B cell (primary cell): ENCODE measurements at regions not wholly inside any gene's neighbourhood (a gene's known extent, or its start where the extent isn't known, plus 50 kb on each side); places are given as distances from the start of the nearest gene placed in this dataset.

Experiments used
- ATAC-seq: fragments of 200-7000 bp; cut with Tn5 transposase; one replicate; pipeline ENCODE4 v1.10.0; 2021; ENCODE audit warnings: low read depth, mild to moderate bottlenecking, moderate number of reproducible peaks, moderate library complexity
- CTCF ChIA-PET: fragments of 350-600 bp; sonication (Branson Sonifier 250); formaldehyde crosslinking; loops from one replicate; lab custom pipeline; 2021; ENCODE audit warnings: antibody characterized with exemption, inconsistent platforms; lab: Charles Lee
- POLR2A ChIA-PET: fragments of 350-600 bp; sonication (Branson Sonifier 250); formaldehyde crosslinking; loops from one replicate; lab custom pipeline; 2021; ENCODE audit warnings: antibody characterized with exemption; lab: Charles Lee
- DNase-seq: peaks from one replicate; pipeline ENCODE4 v3.0.0; 2013
- H2AFZ ChIP-seq: 2 replicates; pipeline ENCODE4 v1.6.1; 2012; ENCODE audit warnings: mild to moderate bottlenecking, low read depth, low read length; ENCODE audit not compliant: insufficient read depth, poor library complexity, severe bottlenecking
- H3K27ac ChIP-seq, 2 donors: 1 replicate in 1 of 2; 2 replicates in 1 of 2; pipeline ENCODE4 v1.5.1; 2012 to 2013; ENCODE audit warnings: low read length in 2 of 2, mild to moderate bottlenecking in 2 of 2, moderate library complexity in 1 of 2
- H3K27me3 ChIP-seq, 4 experiments: fragments of 200-600 bp in 1 of 4; sonication (generic) in 1 of 4; replicated peaks in 1 of 4; 1 replicate in 2 of 4; 2 replicates in 2 of 4; pipeline versions ENCODE4 v1.6.1 to v1.7.0; 2013 to 2016; ENCODE audit warnings: low read length in 3 of 4, mild to moderate bottlenecking in 2 of 4, mixed read lengths in 1 of 4, moderate library complexity in 1 of 4; ENCODE audit not compliant: insufficient read depth in 4 of 4, control insufficient read depth in 3 of 4; ENCODE audit errors: control extremely low read depth in 1 of 4
- H3K36me3 ChIP-seq, 2 experiments: replicated peaks in 1 of 2; 1 replicate in 1 of 2; 2 replicates in 1 of 2; pipeline versions ENCODE4 v1.6.1 to v1.7.1; 2013; ENCODE audit warnings: low read length in 1 of 2; ENCODE audit not compliant: insufficient read depth in 2 of 2, control insufficient read depth in 1 of 2; ENCODE audit errors: control extremely low read depth in 1 of 2, extremely low read depth in 1 of 2
- H3K4me1 ChIP-seq, 2 donors: fragments of 200-600 bp in 1 of 2; sonication (generic) in 1 of 2; 1 replicate in 1 of 2; 2 replicates in 1 of 2; pipeline versions ENCODE4 v1.5.1 to v1.6.1; 2013 to 2017; ENCODE audit warnings: low read length in 2 of 2; ENCODE audit not compliant: control insufficient read depth in 2 of 2, insufficient read depth in 2 of 2
- H3K4me2 ChIP-seq: replicated peaks from 2 replicates; pipeline ENCODE3; 2012; ENCODE audit warnings: mild to moderate bottlenecking, low read depth, low read length; ENCODE audit not compliant: poor library complexity, severe bottlenecking
- H3K4me3 ChIP-seq, 5 experiments: fragments of 200-600 bp in 1 of 5; sonication (generic) in 1 of 5; 1 replicate in 3 of 5; 2 replicates in 2 of 5; pipeline versions ENCODE4 v1.5.1 to v1.7.0; 2011 to 2016; ENCODE audit warnings: low read length in 4 of 5, mild to moderate bottlenecking in 4 of 5, low read depth in 2 of 5, control low read depth in 1 of 5, moderate library complexity in 1 of 5; ENCODE audit not compliant: insufficient read depth in 1 of 5; ENCODE audit errors: control extremely low read depth in 1 of 5, extremely low read depth in 1 of 5
- H3K79me2 ChIP-seq: fragments of 200-600 bp; sonication (generic); one replicate; pipeline ENCODE4 v1.6.0; 2016; ENCODE audit warnings: low read length; ENCODE audit not compliant: control insufficient read depth, insufficient read depth
- H3K9ac ChIP-seq: fragments of 200-600 bp; sonication (generic); 2 replicates; pipeline ENCODE4 v1.6.1; 2017; ENCODE audit warnings: mild to moderate bottlenecking, low read length, moderate library complexity
- H3K9me3 ChIP-seq, 3 donors: one replicate each; pipeline versions ENCODE4 v1.6.1 to v1.7.1; 2013; ENCODE audit warnings: low read length in 2 of 3; ENCODE audit not compliant: control insufficient read depth in 2 of 3, insufficient read depth in 1 of 3; ENCODE audit errors: control extremely low read depth in 1 of 3
- H4K20me1 ChIP-seq: 2 replicates; pipeline ENCODE4 v1.6.0; 2012; ENCODE audit warnings: mild to moderate bottlenecking, low read length; ENCODE audit not compliant: insufficient read depth, control insufficient read depth, poor library complexity, severe bottlenecking
- H3K27ac Mint-ChIP-seq: one replicate; pipeline ENCODE4 v1.8.0; 2021; ENCODE audit warnings: mixed read lengths
- H3K27me3 Mint-ChIP-seq: one replicate; pipeline ENCODE4 v1.8.0; 2021; ENCODE audit warnings: mixed read lengths
- H3K4me1 Mint-ChIP-seq: one replicate; pipeline ENCODE4 v1.8.0; 2021; ENCODE audit warnings: mixed read lengths
- H3K4me3 Mint-ChIP-seq: one replicate; pipeline ENCODE4 v1.8.0; 2021; ENCODE audit warnings: mixed read lengths
- H3K9me3 Mint-ChIP-seq: one replicate; pipeline ENCODE4 v1.8.0; 2022; ENCODE audit warnings: mixed read lengths; ENCODE audit not compliant: insufficient read depth
- EZH2 ChIP-seq: IDR thresholded peaks from 2 replicates; pipeline ENCODE4 v1.6.1; 2012; ENCODE audit warnings: borderline replicate concordance, low read depth, mild to moderate bottlenecking, moderate library complexity, low read length; ENCODE audit not compliant: insufficient read depth, poor library complexity, severe bottlenecking
- WGBS: methylation state at CpG from one replicate; pipeline ENCODE4 v1.1.5; 2013; ENCODE audit warnings: missing lambda C conversion rate; ENCODE audit not compliant: insufficient coverage; 5-methylcytosine and 5-hydroxymethylcytosine counted together
- intact Hi-C: fragments of 100-400 bp; cut with micrococcal nuclease; formaldehyde crosslinking; loops from one replicate; pipeline ENCODE4 v1.10.0; 2022
- TF ChIP-seq, protein P1 (sequence below): fragments of 200-600 bp; IDR thresholded peaks from one replicate; pipeline ENCODE4 v1.8.0; 2022; ENCODE audit warnings: antibody characterized with exemption, mild to moderate bottlenecking

- Histone ChIP-seq H3K27ac (peak overlapping the region in 1 of 2 donors; percentile 7), H3K9ac (peak overlapping the region; percentile 16), H4K20me1 (no peaks in the 10 kb centered on the region), H3K36me3 (no peaks in the 10 kb centered on the region), H3K4me1 (peaks cover 43% of the 10 kb centered on the region in 2 donors), H3K27me3 (no peaks in the 10 kb centered on the region), H2AFZ (peak overlapping the region; percentile 43), H3K4me3 (no peak overlapping the region), H3K4me2 (peak overlapping the region; percentile 65), H3K79me2 (no peaks in the 10 kb centered on the region), H3K9me3 (no peaks in the 10 kb centered on the region)
- no peak for TF ChIP-seq EZH2
- TF ChIP-seq, protein P1, sequence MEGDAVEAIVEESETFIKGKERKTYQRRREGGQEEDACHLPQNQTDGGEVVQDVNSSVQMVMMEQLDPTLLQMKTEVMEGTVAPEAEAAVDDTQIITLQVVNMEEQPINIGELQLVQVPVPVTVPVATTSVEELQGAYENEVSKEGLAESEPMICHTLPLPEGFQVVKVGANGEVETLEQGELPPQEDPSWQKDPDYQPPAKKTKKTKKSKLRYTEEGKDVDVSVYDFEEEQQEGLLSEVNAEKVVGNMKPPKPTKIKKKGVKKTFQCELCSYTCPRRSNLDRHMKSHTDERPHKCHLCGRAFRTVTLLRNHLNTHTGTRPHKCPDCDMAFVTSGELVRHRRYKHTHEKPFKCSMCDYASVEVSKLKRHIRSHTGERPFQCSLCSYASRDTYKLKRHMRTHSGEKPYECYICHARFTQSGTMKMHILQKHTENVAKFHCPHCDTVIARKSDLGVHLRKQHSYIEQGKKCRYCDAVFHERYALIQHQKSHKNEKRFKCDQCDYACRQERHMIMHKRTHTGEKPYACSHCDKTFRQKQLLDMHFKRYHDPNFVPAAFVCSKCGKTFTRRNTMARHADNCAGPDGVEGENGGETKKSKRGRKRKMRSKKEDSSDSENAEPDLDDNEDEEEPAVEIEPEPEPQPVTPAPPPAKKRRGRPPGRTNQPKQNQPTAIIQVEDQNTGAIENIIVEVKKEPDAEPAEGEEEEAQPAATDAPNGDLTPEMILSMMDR, result no peak
- no peaks in the 10 kb centered on the region for H3K9me3 Mint-ChIP-seq
- CTCF ChIA-PET, result interaction anchor here (4.4 kb wide), 1 partner anchor 23 kb away, joined by 16 read pairs; no protein-coding TSS in a partner anchor
- peak overlapping the region; percentile 40 for H3K4me3 Mint-ChIP-seq
- peaks cover 33% of the 10 kb centered on the region for H3K4me1 Mint-ChIP-seq
- WGBS, result 13% methylated on average over 5 of the region's 8 CpGs
- intact Hi-C loops, result no loop called here
- no peak for DNase-seq
- H3K27me3 Mint-ChIP-seq, result no peaks in the 10 kb centered on the region
- no peak overlapping the region for H3K27ac Mint-ChIP-seq
- POLR2A ChIA-PET, result no interaction called here
- ATAC-seq, result no peak
These were observed 121.8 kb downstream of the C5orf15 start for GRCh38 chr5:133846478-133847226.

GRCh38 chr5:133845271-133845670 is 123.2 kb downstream of the C5orf15 start:
- Mint-ChIP-seq H3K4me1 (peaks cover 31% of the 10 kb centered on the region), H3K27ac (no peak overlapping the region), H3K4me3 (no peak overlapping the region), H3K27me3 (no peaks in the 10 kb centered on the region), H3K9me3 (no peaks in the 10 kb centered on the region)
- no peak overlapping the region for H3K4me2 ChIP-seq
- H3K27me3 ChIP-seq, result no peaks in the 10 kb centered on the region
- TF ChIP-seq, protein P1, result no peak
- TF ChIP-seq EZH2, result no peak
- H3K9me3 ChIP-seq, result no peaks in the 10 kb centered on the region
- H3K4me3 ChIP-seq, result no peak overlapping the region
- no peak overlapping the region for H3K9ac ChIP-seq
- no peaks in the 10 kb centered on the region for H3K36me3 ChIP-seq
- H3K4me1 ChIP-seq, result peaks cover 40 to 42% of the 10 kb centered on the region in 2 donors
- CTCF ChIA-PET, result interaction anchor here (4.4 kb wide), 1 partner anchor 24 kb away, joined by 16 read pairs; no protein-coding TSS in a partner anchor
- POLR2A ChIA-PET, result no interaction called here
- intact Hi-C loops, result no loop called here
- no CpG with 5 or more reads among the region's 2 CpGs for WGBS
- no peak overlapping the region for H2AFZ ChIP-seq
- H3K79me2 ChIP-seq, result no peaks in the 10 kb centered on the region
- H3K27ac ChIP-seq, result no peak overlapping the region
- DNase-seq (no peak), ATAC-seq (no peak)
- H4K20me1 ChIP-seq, result no peaks in the 10 kb centered on the region
